Activated CD4-positive, alpha-beta T cell treated with anti-CD3 and anti-CD28 coated beads for 48 hours (primary cell): ENCODE measurements at regions not wholly inside any gene's neighbourhood (a gene's known extent, or its start where the extent isn't known, plus 50 kb on each side); places are given as distances from the start of the nearest gene placed in this dataset.

ENCODE experiments used
- DNase-seq: peaks from one replicate; pipeline ENCODE4 v3.0.0-alpha.2; 2020

DNA sequence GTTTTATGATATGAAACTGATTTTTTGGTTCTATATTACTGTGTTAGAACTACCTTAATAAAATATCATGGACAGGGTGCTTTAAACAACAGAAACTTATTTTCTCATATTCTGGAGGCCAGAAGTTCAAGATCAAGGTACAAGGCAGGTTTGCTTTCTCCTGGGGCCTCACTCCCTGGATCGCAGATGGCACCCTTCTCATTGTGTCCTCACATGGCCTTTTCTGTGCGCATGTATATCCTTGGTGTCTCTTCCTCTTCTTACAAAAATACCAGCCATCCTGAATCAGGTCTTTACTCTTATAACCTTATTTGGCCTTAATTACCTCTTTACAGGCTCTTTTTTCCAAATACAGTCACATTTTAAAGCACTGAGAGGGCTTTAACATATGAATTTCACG, 906.1 kb downstream of the CDH11 start:
- DNase-seq, result no peak

DNA sequence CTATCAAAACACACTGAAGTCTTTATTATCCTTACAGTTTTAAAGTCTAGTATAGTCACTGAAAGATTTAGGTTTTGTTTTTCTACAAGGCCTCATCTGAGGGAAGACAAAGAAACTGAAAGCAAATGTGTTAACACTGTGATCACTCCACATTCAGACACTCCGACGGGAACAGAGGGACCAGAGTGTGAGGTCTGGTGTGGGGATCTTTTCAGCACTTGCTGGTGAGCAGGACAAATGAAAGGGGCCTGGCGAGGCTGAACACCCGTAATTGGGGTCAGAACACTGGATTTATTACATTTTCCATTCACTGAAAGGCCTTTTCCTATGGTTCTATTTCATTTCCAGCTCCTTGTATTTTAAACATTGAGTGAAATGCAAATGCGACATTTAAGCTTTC, 910.5 kb downstream of the CDH11 start:
- DNase-seq, result no peak

DNA sequence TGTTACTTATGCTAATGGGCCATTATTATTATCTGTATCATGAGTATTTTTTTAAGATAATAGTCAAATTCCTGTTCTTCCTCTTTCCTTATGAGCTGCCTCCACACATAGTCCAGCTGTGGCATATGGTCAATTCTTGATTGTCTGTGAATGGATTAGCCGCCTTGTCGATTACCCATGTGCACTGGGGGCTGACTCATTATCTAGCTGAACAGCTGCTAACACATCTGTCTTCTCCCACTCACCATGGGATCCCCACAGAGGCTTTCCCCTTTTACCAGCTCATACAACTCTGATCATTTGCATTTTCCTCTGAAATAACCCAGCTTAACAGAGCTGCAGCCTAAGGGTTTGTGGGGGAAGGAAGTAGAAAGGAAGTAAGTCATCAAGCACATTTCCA, 915.0 kb downstream of the CDH11 start:
- DNase-seq, result no peak

- no peak for DNase-seq
Measured at GRCh38 chr16:64203126-64203525, 918.7 kb downstream of the CDH11 start.

DNA sequence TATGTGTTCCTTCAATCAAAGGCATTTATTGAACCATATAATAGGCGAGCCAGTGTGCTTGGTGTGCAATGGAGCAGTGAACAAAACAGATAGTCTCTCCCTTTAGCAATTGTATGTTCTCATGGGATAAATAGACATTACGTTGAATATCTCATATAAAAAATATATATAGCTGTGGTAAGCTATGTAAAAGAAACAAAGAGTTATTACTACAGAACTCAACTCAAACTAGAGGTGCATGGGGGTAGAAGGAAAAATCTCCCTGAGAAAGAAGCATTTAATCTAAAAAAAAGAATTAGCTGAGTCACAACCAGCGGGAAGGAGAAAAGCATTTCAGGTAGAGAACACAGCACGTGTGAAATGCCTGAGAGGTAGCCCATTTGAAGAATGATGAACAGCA, 919.3 kb downstream of the CDH11 start:
- DNase-seq, result no peak

GRCh38 chr16:64196444-64196843, 925.4 kb downstream of the CDH11 start:
- DNase-seq, result no peak

- no peak for DNase-seq
Measured at GRCh38 chr16:64185954-64186353, 935.9 kb downstream of the CDH11 start.

- DNase-seq, result no peak
Measured at GRCh38 chr16:64184156-64184555, 937.7 kb downstream of the CDH11 start.

DNA sequence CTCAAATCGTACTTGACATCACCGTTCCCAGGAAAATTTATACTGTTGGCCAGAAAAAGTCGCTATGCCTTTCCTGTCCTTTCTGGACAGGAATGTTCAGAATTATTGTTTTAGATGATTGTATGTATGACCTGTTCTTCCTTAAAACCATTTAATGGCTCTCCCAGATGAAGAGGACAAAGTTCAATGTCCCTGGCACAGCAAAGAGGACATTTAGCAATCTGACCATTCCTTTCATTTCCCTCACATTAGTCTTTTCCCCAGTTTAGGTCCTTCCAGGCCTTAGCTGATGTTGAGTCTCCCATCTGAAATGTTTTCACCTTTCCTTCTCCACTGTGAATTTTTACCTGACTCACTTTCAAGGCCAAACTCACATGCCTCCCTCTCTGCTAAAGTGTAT, 938.9 kb downstream of the CDH11 start:
- no peak for DNase-seq

DNA sequence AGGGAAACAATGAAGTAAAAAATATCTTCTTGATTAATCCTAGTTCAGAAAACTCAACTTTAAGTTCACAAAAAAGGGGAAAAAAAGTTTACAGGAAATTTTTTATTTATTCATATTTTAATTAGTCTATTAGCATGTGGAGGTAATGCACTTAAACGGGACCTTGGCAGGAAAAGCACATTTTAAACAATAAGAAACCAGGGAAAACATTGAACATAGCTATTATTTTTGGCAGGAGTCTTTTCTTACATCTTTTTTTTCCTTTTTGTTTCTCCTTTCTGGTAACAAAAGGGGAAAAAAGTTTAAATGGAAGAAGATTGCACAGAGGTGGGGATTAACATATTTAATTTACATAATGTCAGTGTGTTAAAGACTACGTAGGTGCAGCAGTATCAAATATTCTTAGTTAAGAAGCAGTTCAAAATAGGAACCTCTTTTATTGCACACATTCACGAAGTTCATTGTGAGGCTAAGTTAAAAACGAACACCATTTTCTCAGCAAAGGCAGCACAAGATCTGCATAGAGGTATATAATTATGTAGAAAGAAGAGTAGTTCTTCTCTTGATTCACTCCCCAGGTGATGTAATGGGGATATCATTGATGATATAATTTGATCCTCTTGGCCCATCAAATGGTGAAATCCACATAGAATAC, 940.5 kb downstream of the CDH11 start:
- no peak for DNase-seq

GRCh38 chr16:64180136-64180900, 941.5 kb downstream of the CDH11 start:
- no peak for DNase-seq

DNA sequence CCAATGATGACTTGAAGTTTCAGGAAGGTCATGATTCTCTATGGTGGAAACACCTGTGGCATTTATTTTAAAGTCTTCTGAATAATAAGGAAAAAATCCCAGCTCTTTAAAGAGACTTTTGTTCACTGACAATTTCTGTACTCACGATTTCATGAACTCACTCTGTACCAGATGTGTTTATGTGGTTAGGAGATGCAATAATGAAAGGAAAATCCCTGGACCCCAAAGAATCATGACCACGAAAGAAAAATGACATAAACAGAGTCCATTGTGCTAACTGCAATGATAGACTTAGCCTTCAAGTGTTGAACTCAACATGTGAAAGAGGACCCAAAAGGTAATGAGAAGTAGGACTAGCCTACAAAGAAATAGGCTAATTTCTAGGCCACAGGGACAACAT, 947.5 kb downstream of the CDH11 start:
- no peak for DNase-seq

DNA sequence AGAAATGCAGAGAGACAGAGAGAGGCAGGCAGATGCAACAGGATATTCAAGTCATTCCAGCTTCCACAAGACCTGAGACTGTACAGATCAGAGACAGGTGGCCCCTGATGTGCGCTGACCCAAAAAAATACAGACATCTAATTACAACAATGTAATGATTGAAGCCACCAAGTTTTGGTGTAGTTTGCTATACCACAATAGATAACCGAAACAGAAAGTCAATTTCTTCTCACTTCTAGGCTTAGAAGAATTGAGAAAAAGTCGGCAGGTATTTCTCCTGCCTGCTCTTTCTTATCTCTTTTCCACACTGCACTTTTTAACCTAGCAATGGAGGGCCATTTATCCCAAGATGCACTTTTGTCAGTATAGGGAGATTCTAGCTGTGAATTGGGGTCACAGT, 949.2 kb downstream of the CDH11 start:
- DNase-seq, result no peak

DNA sequence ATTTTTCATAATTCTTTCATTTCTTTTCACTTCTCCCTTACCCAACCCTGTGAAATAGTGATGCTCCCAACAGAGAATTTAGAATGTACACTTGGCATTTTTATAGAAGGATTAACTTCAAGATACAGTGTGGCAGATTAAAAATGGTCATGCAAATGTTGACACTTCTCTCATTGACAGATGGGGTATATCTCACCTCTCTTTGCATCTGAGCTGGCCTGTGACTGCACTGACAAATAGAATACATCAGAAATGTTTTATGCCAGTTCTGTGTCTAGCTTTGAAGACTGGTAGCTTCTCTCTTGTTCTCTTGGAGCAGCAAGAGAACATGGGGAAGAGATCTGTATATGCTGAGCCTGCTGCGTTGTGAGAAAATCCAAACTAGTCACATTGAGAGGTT, 949.6 kb downstream of the CDH11 start:
- DNase-seq, result no peak

GRCh38 chr16:64171632-64172031, 950.2 kb downstream of the CDH11 start:
- DNase-seq, result no peak

- DNase-seq, result no peak
Measured at GRCh38 chr16:64168371-64168770, 953.5 kb downstream of the CDH11 start.

- no peak for DNase-seq
Measured at GRCh38 chr16:64167936-64168335, 953.9 kb downstream of the CDH11 start.

DNA sequence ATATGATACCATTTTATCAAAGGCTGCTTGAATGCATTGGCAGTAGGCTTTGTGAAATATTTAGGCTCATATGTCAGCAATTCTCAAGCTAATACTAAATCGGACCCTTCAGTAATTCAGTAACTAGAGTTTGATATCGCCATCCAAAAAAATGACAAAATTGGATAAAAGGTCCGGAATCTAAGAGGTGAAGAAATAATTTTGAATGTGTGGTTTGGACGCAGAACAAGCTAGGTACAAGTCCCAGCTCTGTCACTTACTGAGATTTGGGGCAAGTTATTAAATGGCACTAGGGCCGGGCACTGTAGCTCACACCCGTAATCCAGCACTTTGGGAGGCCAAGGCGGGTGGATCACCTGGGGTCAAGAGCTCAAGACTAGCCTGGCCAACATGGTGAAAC, 956.5 kb downstream of the CDH11 start:
- no peak for DNase-seq

GRCh38 chr16:64162613-64163375, 959.1 kb downstream of the CDH11 start:
- no peak for DNase-seq

DNA sequence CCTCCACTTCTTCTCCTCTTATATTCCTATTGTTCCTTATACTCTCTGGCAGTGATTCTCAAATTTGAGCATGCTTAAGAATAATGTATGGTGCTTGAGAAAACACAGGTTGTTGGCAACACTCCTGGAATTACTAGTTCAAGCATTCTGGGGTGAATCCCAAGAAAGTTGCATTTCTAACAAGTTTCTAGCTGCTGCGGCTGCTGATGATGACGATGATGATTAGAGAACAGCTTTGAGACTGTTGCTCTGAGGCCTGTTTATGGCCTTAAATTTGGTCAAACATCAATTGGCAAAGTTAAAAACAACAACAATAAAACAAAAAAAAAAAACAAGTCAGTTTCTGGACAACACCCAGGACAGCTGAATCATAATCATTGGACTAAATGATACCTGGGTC, 961.9 kb downstream of the CDH11 start:
- DNase-seq, result no peak

- no peak for DNase-seq
Measured at GRCh38 chr16:64158941-64159588, 962.8 kb downstream of the CDH11 start.

DNA sequence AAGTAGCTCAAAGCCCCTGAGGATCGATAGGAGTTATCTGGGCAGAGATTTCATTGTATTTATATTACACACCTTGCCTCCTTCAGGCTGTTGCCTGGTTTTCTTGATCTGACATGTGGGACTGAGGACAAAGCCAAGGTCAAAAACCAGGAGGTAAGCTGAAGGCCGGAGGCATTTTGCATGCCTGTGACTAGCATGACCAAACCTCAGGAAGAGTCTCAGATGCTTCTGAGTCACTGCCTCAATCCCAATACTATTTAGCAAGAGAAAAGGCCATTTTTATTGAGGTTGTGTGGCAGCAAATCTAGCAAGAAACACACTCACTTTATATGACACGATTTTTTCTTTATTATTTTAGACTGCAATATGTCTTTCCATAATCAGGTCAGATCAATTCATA, 968.1 kb downstream of the CDH11 start:
- no peak for DNase-seq

DNA sequence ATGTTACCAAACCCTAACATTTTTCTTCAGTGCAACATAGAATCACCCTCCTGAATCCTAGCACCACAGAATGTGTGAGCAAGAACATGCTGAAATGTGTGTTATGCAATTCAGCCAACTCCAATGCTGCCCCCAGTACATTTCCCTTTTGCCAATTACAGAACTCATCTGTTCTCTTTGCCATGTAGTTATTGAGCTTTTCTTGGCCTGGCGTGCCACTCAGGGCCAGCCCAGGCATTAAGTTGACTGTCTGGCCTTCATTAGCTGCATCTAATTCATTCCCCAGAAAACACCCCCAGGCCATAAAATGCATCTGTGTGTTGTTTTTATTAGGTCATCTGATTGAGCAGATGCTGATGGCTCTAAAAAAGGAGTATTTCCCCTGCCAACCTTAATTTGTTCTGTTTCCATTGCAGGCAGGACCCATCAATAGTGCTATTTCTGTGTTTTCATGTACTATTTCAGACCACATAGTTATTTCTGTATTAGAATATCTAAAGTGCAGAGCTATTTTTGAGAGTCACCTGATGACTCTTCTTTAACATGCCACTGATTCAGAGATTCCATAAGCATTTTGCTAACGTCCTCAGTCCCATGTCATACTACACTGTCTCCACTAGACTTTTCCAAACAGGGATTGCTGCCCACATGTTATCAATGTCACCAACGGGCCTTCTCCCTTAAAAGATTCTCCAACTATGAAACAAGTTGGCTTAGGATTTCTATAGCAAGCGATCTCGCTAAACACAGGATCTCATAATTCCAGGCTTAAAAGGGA, 969.7 kb downstream of the CDH11 start:
- DNase-seq, result no peak
